ENCODE measurements at regions not wholly inside any gene's neighbourhood (a gene's known extent, or its start where the extent isn't known, plus 50 kb on each side); places are given as distances from the start of the nearest gene placed in this dataset.

DNA sequence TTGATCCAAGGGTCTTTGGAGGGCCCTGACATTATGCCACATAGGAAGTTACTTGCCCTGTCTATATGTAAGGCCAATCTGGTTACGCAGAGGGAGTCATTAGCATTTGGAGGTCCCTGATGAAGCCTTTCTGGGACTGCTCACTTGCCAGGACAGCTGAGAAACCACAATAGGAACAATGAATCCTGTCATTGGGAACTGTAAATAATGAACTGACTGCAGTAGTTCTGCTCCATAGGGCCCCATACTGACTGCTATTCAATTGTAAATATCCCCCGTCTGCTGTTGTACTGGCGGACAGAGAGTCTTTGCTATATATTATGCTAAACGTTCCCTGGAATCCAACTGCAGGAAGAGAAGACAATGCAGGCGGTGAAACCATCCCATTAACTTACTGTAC, 149.4 kb upstream of the DCC start:
- no peaks in the 10 kb centered on the region for H3K27me3 ChIP-seq (ENCODE audit: control insufficient read depth in 2 of 2, insufficient read depth in 2 of 2, low read length in 2 of 2)
- no peak overlapping the region for H3K27ac Mint-ChIP-seq
- H3K4me3 ChIP-seq (replicated peaks in 1 of 3; ENCODE audit: low read depth in 2 of 3, low read length in 3 of 3), result no peak overlapping the region
- no peaks in the 10 kb centered on the region for H3K36me3 Mint-ChIP-seq
- no peak overlapping the region for H3K9ac ChIP-seq (ENCODE audit: insufficient read depth, low read length, poor library complexity, severe bottlenecking)
- no peak overlapping the region for H2AFZ ChIP-seq (ENCODE audit: insufficient read depth, low read depth, low read length, poor library complexity, severe bottlenecking)
- no peaks in the 10 kb centered on the region for H3K36me3 ChIP-seq (replicated peaks in 1 of 2; ENCODE audit: control insufficient read depth in 1 of 2, insufficient read depth in 2 of 2, low read length in 2 of 2)
- H4K20me1 ChIP-seq (ENCODE audit: insufficient read depth, low read length), result no peaks in the 10 kb centered on the region
- no peak overlapping the region for H3K27ac ChIP-seq (ENCODE audit: low read depth in 1 of 2, low read length in 2 of 2)
- H3K4me3 Mint-ChIP-seq, result no peak overlapping the region
- H3K4me1 Mint-ChIP-seq, result no peaks in the 10 kb centered on the region
- TF ChIP-seq, protein P1, sequence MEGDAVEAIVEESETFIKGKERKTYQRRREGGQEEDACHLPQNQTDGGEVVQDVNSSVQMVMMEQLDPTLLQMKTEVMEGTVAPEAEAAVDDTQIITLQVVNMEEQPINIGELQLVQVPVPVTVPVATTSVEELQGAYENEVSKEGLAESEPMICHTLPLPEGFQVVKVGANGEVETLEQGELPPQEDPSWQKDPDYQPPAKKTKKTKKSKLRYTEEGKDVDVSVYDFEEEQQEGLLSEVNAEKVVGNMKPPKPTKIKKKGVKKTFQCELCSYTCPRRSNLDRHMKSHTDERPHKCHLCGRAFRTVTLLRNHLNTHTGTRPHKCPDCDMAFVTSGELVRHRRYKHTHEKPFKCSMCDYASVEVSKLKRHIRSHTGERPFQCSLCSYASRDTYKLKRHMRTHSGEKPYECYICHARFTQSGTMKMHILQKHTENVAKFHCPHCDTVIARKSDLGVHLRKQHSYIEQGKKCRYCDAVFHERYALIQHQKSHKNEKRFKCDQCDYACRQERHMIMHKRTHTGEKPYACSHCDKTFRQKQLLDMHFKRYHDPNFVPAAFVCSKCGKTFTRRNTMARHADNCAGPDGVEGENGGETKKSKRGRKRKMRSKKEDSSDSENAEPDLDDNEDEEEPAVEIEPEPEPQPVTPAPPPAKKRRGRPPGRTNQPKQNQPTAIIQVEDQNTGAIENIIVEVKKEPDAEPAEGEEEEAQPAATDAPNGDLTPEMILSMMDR (IDR thresholded peaks at IDR 0.05), result no peak
- no peaks in the 10 kb centered on the region for H3K4me1 ChIP-seq (ENCODE audit: control insufficient read depth in 1 of 2, insufficient read depth in 2 of 2, low read length in 2 of 2)
- no peaks in the 10 kb centered on the region for H3K9me3 ChIP-seq (replicated peaks in 1 of 2; ENCODE audit: control insufficient read depth in 1 of 2, insufficient read depth in 1 of 2, low read length in 2 of 2)
- WGBS (ENCODE audit: insufficient coverage), result 76% methylated on average over 3 of the region's 5 CpGs
- no peaks in the 10 kb centered on the region for H3K79me2 ChIP-seq (ENCODE audit: insufficient read depth, low read length)
- peaks cover 0 to 3% (median 0%) of the 10 kb centered on the region in 3 donors for H3K27me3 Mint-ChIP-seq (ENCODE audit: low read depth in 3 of 3)
- no peak overlapping the region for H3K4me2 ChIP-seq (replicated peaks; ENCODE audit: extremely low read depth, low read length, poor library complexity, severe bottlenecking)
- no peak for DNase-seq
- intact Hi-C loops (cut with micrococcal nuclease), result no loop called here
- H3K9me3 Mint-ChIP-seq, result peaks cover 0 to 7% (median 3%) of the 10 kb centered on the region in 7 donors

DNA sequence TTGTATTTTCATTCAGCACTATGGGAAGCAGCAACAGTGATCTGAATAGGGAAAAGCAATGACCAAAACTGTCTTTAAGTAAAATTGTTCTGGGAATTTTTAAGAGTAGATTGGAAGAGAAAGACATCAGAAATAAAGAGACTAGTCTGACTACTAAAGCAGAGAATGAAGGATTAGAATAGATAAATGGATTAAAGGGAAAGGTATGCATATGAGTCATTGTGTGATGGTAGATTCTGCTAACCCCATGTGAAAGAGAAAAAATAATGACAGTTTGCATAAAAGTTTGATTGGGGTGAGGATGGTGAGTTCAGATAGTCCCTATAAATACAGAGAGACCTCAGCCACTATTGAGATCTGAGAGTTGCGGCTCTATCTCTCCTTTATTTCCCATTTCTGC, 139.6 kb upstream of the DCC start:
- H3K4me3 Mint-ChIP-seq, result no peak overlapping the region
- TF ChIP-seq, protein P1 (IDR thresholded peaks at IDR 0.05), result no peak
- H3K36me3 ChIP-seq (replicated peaks in 1 of 2; ENCODE audit: control insufficient read depth in 1 of 2, insufficient read depth in 2 of 2, low read length in 2 of 2), result no peaks in the 10 kb centered on the region
- H3K79me2 ChIP-seq (ENCODE audit: insufficient read depth, low read length), result no peaks in the 10 kb centered on the region
- DNase-seq, result no peak
- H3K4me2 ChIP-seq (replicated peaks; ENCODE audit: extremely low read depth, low read length, poor library complexity, severe bottlenecking), result no peak overlapping the region
- no peak overlapping the region for H3K27ac ChIP-seq (ENCODE audit: low read depth in 1 of 2, low read length in 2 of 2)
- intact Hi-C loops (cut with micrococcal nuclease), result no loop called here
- no peaks in the 10 kb centered on the region for H4K20me1 ChIP-seq (ENCODE audit: insufficient read depth, low read length)
- no peaks in the 10 kb centered on the region for H3K4me1 Mint-ChIP-seq
- H3K9me3 Mint-ChIP-seq, result peaks cover 0 to 7% (median 2%) of the 10 kb centered on the region in 7 donors
- H2AFZ ChIP-seq (ENCODE audit: insufficient read depth, low read depth, low read length, poor library complexity, severe bottlenecking), result no peak overlapping the region
- H3K9ac ChIP-seq (ENCODE audit: insufficient read depth, low read length, poor library complexity, severe bottlenecking), result no peak overlapping the region
- no peaks in the 10 kb centered on the region for H3K27me3 ChIP-seq (ENCODE audit: control insufficient read depth in 2 of 2, insufficient read depth in 2 of 2, low read length in 2 of 2)
- no peaks in the 10 kb centered on the region for H3K36me3 Mint-ChIP-seq
- no peak overlapping the region for H3K4me3 ChIP-seq (replicated peaks in 1 of 3; ENCODE audit: low read depth in 2 of 3, low read length in 3 of 3)
- H3K4me1 ChIP-seq (ENCODE audit: control insufficient read depth in 1 of 2, insufficient read depth in 2 of 2, low read length in 2 of 2), result no peaks in the 10 kb centered on the region
- H3K27me3 Mint-ChIP-seq (ENCODE audit: low read depth in 3 of 3), result peaks cover 0 to 2% (median 0%) of the 10 kb centered on the region in 3 donors
- peaks cover 0 to 4% of the 10 kb centered on the region in 2 donors for H3K9me3 ChIP-seq (replicated peaks in 1 of 2; ENCODE audit: control insufficient read depth in 1 of 2, insufficient read depth in 1 of 2, low read length in 2 of 2)
- no CpG with 5 or more reads among the region's 1 CpG for WGBS (ENCODE audit: insufficient coverage)
- H3K27ac Mint-ChIP-seq, result no peak overlapping the region

Data from CD14-positive monocyte (primary cell).